OCI-LY7 (cell line): ENCODE measurements at regions not wholly inside any gene's neighbourhood (a gene's known extent, or its start where the extent isn't known, plus 50 kb on each side); places are given as distances from the start of the nearest gene placed in this dataset.

Experiments
- BruUV-seq: library from RNA; stranded (reverse); fragments of 400-500 nt; replicated peaks from 2 replicates; lab custom pipeline; 2021; lab: Mats Ljungman, UMichigan
- CTCF ChIA-PET: fragments of 300-600 bp; sonication (Branson Sonifier 250); formaldehyde crosslinking; loops from one replicate; lab custom pipeline; 2022; ENCODE audit warnings: antibody characterized with exemption; ENCODE audit not compliant: unreplicated experiment; lab: Charles Lee
- POLR2A ChIA-PET: fragments of 300-600 bp; sonication (Branson Sonifier 250); formaldehyde crosslinking; loops from one replicate; lab custom pipeline; 2022; ENCODE audit warnings: antibody characterized with exemption; lab: Charles Lee
- DNase-seq: peaks from one replicate; pipeline ENCODE4 v3.0.0-alpha.2; 2015; ENCODE audit warnings: low spot score
- H2AFZ ChIP-seq: fragments of 200-600 bp; sonication (generic), shearing (Covaris generic); 2 replicates; pipeline ENCODE4 v1.6.1; 2014; ENCODE audit warnings: mild to moderate bottlenecking, antibody characterized with exemption, low read length, moderate library complexity
- H3K27ac ChIP-seq: fragments of 200-600 bp; sonication (generic); 2 replicates; pipeline ENCODE4 v1.5.1; 2014; ENCODE audit warnings: mixed run types, low read depth, mild to moderate bottlenecking, moderate library complexity, low read length, inconsistent platforms; ENCODE audit not compliant: poor library complexity, severe bottlenecking
- H3K36me3 ChIP-seq: fragments of 200-600 bp; sonication (generic); 2 replicates; pipeline ENCODE4 v1.6.1; 2014; ENCODE audit warnings: mild to moderate bottlenecking, antibody characterized with exemption, low read length, moderate library complexity, mixed read lengths; ENCODE audit not compliant: insufficient read depth
- H3K4me1 ChIP-seq: fragments of 200-600 bp; sonication (generic); 2 replicates; pipeline ENCODE4 v1.5.1; 2014; ENCODE audit warnings: mild to moderate bottlenecking, low read length; ENCODE audit not compliant: insufficient read depth, poor library complexity, severe bottlenecking
- H3K4me2 ChIP-seq: fragments of 200-600 bp; sonication (generic); 2 replicates; pipeline ENCODE4 v1.6.1; 2014; ENCODE audit warnings: mild to moderate bottlenecking, low read length
- H3K4me3 ChIP-seq: fragments of 200-600 bp; sonication (generic); 2 replicates; pipeline ENCODE4 v1.5.1; 2014; ENCODE audit warnings: mild to moderate bottlenecking, low read depth, low read length; ENCODE audit not compliant: poor library complexity, severe bottlenecking
- H3K79me2 ChIP-seq: fragments of 200-600 bp; sonication (generic); 2 replicates; pipeline ENCODE4 v1.6.1; 2016; ENCODE audit warnings: low read depth, mild to moderate bottlenecking, low read length, moderate library complexity, mixed read lengths; ENCODE audit not compliant: insufficient read depth
- H3K9me2 ChIP-seq: fragments of 200-600 bp; sonication (generic); 2 replicates; pipeline ENCODE4 v1.6.1; 2016; ENCODE audit warnings: mild to moderate bottlenecking, low read length, mixed read lengths; ENCODE audit not compliant: insufficient read depth
- H3K9me3 ChIP-seq: fragments of 200-600 bp; sonication (generic); 2 replicates; pipeline ENCODE4 v1.6.1; 2014; ENCODE audit warnings: mild to moderate bottlenecking, mixed run types, low read length, mixed read lengths
- H4K20me1 ChIP-seq: fragments of 200-600 bp; sonication (generic); 2 replicates; pipeline ENCODE4 v1.6.1; 2014; ENCODE audit warnings: mild to moderate bottlenecking, antibody characterized with exemption, low read length, moderate library complexity, mixed read lengths; ENCODE audit not compliant: insufficient read depth
- CTCF ChIP-seq: fragments of 200-600 bp; sonication (generic); conservative IDR thresholded peaks from 2 replicates; pipeline ENCODE4 v1.5.1; 2014; ENCODE audit warnings: mild to moderate bottlenecking, antibody characterized with exemption, low read length, moderate library complexity, mixed read lengths
- EZH2phosphoT487 ChIP-seq: fragments of 200-600 bp; sonication (generic); IDR thresholded peaks from 2 replicates; pipeline ENCODE4 v1.6.1; 2018; ENCODE audit warnings: low read depth, borderline replicate concordance, mild to moderate bottlenecking, mixed run types, antibody characterized with exemption, low read length, moderate library complexity, mixed read lengths
- intact Hi-C: fragments of 100-400 bp; cut with micrococcal nuclease; formaldehyde crosslinking; loops from one replicate; pipeline ENCODE4 v1.10.0; 2022; ENCODE audit not compliant: unreplicated experiment

DNA sequence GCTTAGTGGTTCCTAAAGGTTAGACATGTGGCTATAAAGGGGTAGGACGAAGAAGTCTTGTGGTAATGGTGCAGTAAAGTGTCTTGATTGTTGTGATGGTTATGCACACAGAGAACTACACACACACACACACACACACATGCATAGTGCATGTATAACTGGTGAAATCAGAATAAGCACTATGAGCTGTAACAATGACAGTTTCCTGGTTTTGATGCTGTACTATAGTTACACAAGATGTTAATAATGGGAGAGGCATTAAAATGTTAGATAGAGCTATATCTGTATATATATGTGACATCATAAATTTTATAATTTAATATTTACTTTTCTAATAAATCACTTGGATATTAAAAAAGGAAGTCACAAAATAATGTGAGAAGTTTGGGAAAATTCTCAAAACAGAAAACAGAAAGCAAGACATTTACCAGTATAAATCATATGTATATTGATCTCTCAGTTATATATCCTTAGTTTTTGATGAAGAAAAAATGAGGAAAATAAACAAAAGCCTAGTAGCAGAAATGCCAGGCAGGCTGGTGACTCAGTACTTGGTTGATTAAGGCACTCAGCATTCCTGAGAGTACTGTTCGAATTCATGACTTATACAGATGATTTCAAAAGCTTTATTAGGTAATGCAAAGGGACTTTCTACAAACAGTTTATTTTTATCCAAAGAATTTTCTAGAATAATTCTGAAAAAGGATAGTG lies 350.5 kb upstream of the DAB2 start:
- H3K4me1 ChIP-seq, result no peaks in the 10 kb centered on the region
- POLR2A ChIA-PET, result interaction anchor here (1.2 kb wide), 1 partner anchor 391 kb away, joined by 6 read pairs; no protein-coding TSS in a partner anchor
- intact Hi-C loops, result no loop called here
- H3K27ac ChIP-seq, result no peak overlapping the region
- TF ChIP-seq CTCF, result no peak
- TF ChIP-seq EZH2phosphoT487, result no peak
- H3K9me3 ChIP-seq, result no peaks in the 10 kb centered on the region
- H3K79me2 ChIP-seq, result no peaks in the 10 kb centered on the region
- no peaks in the 10 kb centered on the region for H3K36me3 ChIP-seq
- H3K4me3 ChIP-seq, result no peak overlapping the region
- no peak overlapping the region for H2AFZ ChIP-seq
- no TSS peak for BruUV-seq
- DNase-seq, result no peak
- H4K20me1 ChIP-seq, result no peaks in the 10 kb centered on the region
- CTCF ChIA-PET, result no interaction called here
- no peak overlapping the region for H3K4me2 ChIP-seq
- H3K9me2 ChIP-seq, result no peaks in the 10 kb centered on the region; the same call in 1 of the 2 replicates

GRCh38 chr5:39774605-39775004 lies 349.8 kb upstream of the DAB2 start:
- no TSS peak for BruUV-seq

More at GRCh38 chr5:39774605-39775004, 349.8 kb upstream of the DAB2 start:
- TF ChIP-seq EZH2phosphoT487 (no peak), CTCF (no peak)
- H3K9me2 ChIP-seq, result no peaks in the 10 kb centered on the region; the same call in 1 of the 2 replicates
- no peaks in the 10 kb centered on the region for H3K4me1 ChIP-seq
- H4K20me1 ChIP-seq, result no peaks in the 10 kb centered on the region
- ChIA-PET CTCF (no interaction called here), POLR2A (interaction anchor here (1.2 kb wide), 1 partner anchor 392 kb away, joined by 6 read pairs; no protein-coding TSS in a partner anchor)
- no peak for DNase-seq
- H3K36me3 ChIP-seq, result no peaks in the 10 kb centered on the region
- no peaks in the 10 kb centered on the region for H3K79me2 ChIP-seq
- no peak overlapping the region for H3K27ac ChIP-seq
- H3K9me3 ChIP-seq, result no peaks in the 10 kb centered on the region
- H3K4me3 ChIP-seq, result no peak overlapping the region
- H2AFZ ChIP-seq, result no peak overlapping the region
- H3K4me2 ChIP-seq, result no peak overlapping the region
- intact Hi-C loops, result no loop called here
